Neural progenitor cell (in vitro differentiated cells): ENCODE measurements at regions not wholly inside any gene's neighbourhood (a gene's known extent, or its start where the extent isn't known, plus 50 kb on each side); places are given as distances from the start of the nearest gene placed in this dataset.

Experiments used
- CTCF ChIP-seq: fragments of 200-600 bp; sonication (generic); IDR thresholded peaks from 2 replicates; pipeline ENCODE4 v1.5.1; 2017; ENCODE audit warnings: antibody characterized with exemption, mild to moderate bottlenecking
- EZH2 ChIP-seq: fragments of 200-600 bp; sonication (generic); IDR thresholded peaks from 2 replicates; pipeline ENCODE4 v1.6.1; 2017; ENCODE audit warnings: antibody characterized with exemption, mild to moderate bottlenecking, moderate library complexity
- EZH2phosphoT487 ChIP-seq: fragments of 200-600 bp; sonication (generic); IDR thresholded peaks from 2 replicates; pipeline ENCODE4 v1.6.1; 2017; ENCODE audit warnings: antibody characterized with exemption

- TF ChIP-seq EZH2: no peak
- TF ChIP-seq CTCF: no peak
- no peak for TF ChIP-seq EZH2phosphoT487
Observed at GRCh38 chr3:190249414-190249813, 72.8 kb downstream of the CLDN1 start.
